Left cardiac atrium (tissue), 4 donors: ENCODE measurements at regions not wholly inside any gene's neighbourhood (a gene's known extent, or its start where the extent isn't known, plus 50 kb on each side); places are given as distances from the start of the nearest gene placed in this dataset.

Experiments used
- ATAC-seq, 2 donors: fragments of 200-7000 bp; cut with Tn5 transposase; one replicate each; pipeline ENCODE4 v1.9.1; 2020; ENCODE audit warnings: mild to moderate bottlenecking in 2 of 2, moderate library complexity in 2 of 2
- DNase-seq: peaks from one replicate; pipeline ENCODE4 v3.0.0-alpha.2; 2020
- intact Hi-C, 2 donors: fragments of 100-400 bp; cut with DNase I; formaldehyde crosslinking; loops; one replicate each; pipeline versions ENCODE4 v1.14.1 to v1.15.1; 2022 to 2023
- donor health status: DM: no; HTN: yes; CAD: no.
- donor health status: DM: no; HTN: yes; CAD: no; lungs with severe emphysema.
- donor health status: DM: yes; HTN: yes; CAD: no.
- donor health status: Dilated cardiomyopathy.

- DNase-seq (no peak), ATAC-seq (no peak)
- intact Hi-C loops = no loop called here
Observed at GRCh38 chr13:34437873-34438272, 504.2 kb upstream of the NBEA start.

GRCh38 chr13:34452831-34453230 is 489.2 kb upstream of the NBEA start:
- no peak for ATAC-seq
- intact Hi-C loops = no loop called here
- DNase-seq = no peak

- DNase-seq (no peak), ATAC-seq (peak in 1 of 2 donors; percentile 63)
- intact Hi-C loops = no loop called here
Observed at GRCh38 chr13:34458756-34459715, 483.0 kb upstream of the NBEA start.

- DNase-seq (no peak), ATAC-seq (no peak)
- intact Hi-C loops = no loop called here
Observed at GRCh38 chr13:34459856-34460255, 482.2 kb upstream of the NBEA start.

- ATAC-seq (peak in 1 of 2 donors; percentile 72), DNase-seq (peak; percentile 58)
- intact Hi-C loops = no loop called here
Observed at GRCh38 chr13:34462843-34463242, 479.2 kb upstream of the NBEA start.

GRCh38 chr13:34464011-34464410 is 478.1 kb upstream of the NBEA start:
- DNase-seq (no peak), ATAC-seq (no peak)
- intact Hi-C loops = no loop called here

GRCh38 chr13:34465423-34465922 is 476.6 kb upstream of the NBEA start:
- ATAC-seq (no peak), DNase-seq (no peak)
- intact Hi-C loops = no loop called here

- intact Hi-C loops = no loop called here
- no peak for ATAC-seq
- DNase-seq = no peak
Observed at GRCh38 chr13:34466301-34466700, 475.8 kb upstream of the NBEA start.

GRCh38 chr13:34467450-34468083 is 474.5 kb upstream of the NBEA start:
- intact Hi-C loops = no loop called here
- no peak for DNase-seq
- no peak for ATAC-seq

- ATAC-seq = no peak
- intact Hi-C loops = no loop called here
- DNase-seq = no peak
Observed at GRCh38 chr13:34469196-34469986, 472.7 kb upstream of the NBEA start.

- DNase-seq (no peak), ATAC-seq (no peak)
- intact Hi-C loops = no loop called here
Observed at GRCh38 chr13:34474187-34474868, 467.7 kb upstream of the NBEA start.

- ATAC-seq (no peak), DNase-seq (no peak)
- intact Hi-C loops = no loop called here
Observed at GRCh38 chr13:34478376-34478775, 463.7 kb upstream of the NBEA start.

- intact Hi-C loops = no loop called here
- ATAC-seq (no peak), DNase-seq (no peak)
Observed at GRCh38 chr13:34502011-34502410, 440.1 kb upstream of the NBEA start.

GRCh38 chr13:34502621-34503020 is 439.4 kb upstream of the NBEA start:
- DNase-seq = no peak
- no peak for ATAC-seq
- intact Hi-C loops = no loop called here

GRCh38 chr13:34506796-34507195 is 435.3 kb upstream of the NBEA start:
- DNase-seq (no peak), ATAC-seq (no peak)
- intact Hi-C loops = no loop called here

- no peak for ATAC-seq
- DNase-seq = no peak
- intact Hi-C loops = no loop called here
Observed at GRCh38 chr13:34507630-34508029, 434.4 kb upstream of the NBEA start.

- intact Hi-C loops = no loop called here
- no peak for ATAC-seq
- DNase-seq = no peak
Observed at GRCh38 chr13:34512817-34513216, 429.3 kb upstream of the NBEA start.

GRCh38 chr13:34513526-34513925 is 428.5 kb upstream of the NBEA start:
- DNase-seq (no peak), ATAC-seq (no peak)
- intact Hi-C loops = no loop called here

GRCh38 chr13:34515201-34515600 is 426.9 kb upstream of the NBEA start:
- intact Hi-C loops = no loop called here
- DNase-seq (no peak), ATAC-seq (no peak)
